Loucy (cell line): ENCODE measurements at regions not wholly inside any gene's neighbourhood (a gene's known extent, or its start where the extent isn't known, plus 50 kb on each side); places are given as distances from the start of the nearest gene placed in this dataset.

Source experiments
- EZH2phosphoT487 ChIP-seq: fragments of 200-600 bp; IDR thresholded peaks from 2 replicates; pipeline ENCODE4 v1.6.1; 2018; ENCODE audit warnings: antibody characterized with exemption, mild to moderate bottlenecking, moderate library complexity, borderline replicate concordance
- TF ChIP-seq, protein P1 (sequence below): fragments of 200-600 bp; sonication (generic); conservative IDR thresholded peaks from 2 replicates; pipeline ENCODE4 v1.5.1; 2014; ENCODE audit warnings: mild to moderate bottlenecking, antibody characterized with exemption, low read length

DNA sequence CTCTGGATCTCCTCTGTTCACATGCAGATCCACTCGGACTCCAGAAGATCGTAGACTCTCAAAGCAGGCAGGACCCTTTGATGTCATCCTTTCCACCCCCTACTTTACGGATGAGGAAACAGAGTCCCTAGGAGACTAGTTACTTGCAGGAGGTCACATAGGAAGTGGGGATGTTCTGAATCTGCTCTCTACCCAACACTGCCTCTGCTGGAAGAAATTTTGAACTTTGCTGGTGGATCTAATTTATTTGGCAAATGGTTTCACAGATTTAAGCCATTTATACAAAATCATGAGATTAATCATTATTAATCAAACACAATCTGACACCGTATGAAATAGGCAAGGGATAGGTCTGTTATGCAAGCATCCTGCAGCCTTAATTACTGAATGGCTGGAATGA, 55.0 kb upstream of the USP47 start:
- TF ChIP-seq EZH2phosphoT487 = no peak
- TF ChIP-seq, protein P1, sequence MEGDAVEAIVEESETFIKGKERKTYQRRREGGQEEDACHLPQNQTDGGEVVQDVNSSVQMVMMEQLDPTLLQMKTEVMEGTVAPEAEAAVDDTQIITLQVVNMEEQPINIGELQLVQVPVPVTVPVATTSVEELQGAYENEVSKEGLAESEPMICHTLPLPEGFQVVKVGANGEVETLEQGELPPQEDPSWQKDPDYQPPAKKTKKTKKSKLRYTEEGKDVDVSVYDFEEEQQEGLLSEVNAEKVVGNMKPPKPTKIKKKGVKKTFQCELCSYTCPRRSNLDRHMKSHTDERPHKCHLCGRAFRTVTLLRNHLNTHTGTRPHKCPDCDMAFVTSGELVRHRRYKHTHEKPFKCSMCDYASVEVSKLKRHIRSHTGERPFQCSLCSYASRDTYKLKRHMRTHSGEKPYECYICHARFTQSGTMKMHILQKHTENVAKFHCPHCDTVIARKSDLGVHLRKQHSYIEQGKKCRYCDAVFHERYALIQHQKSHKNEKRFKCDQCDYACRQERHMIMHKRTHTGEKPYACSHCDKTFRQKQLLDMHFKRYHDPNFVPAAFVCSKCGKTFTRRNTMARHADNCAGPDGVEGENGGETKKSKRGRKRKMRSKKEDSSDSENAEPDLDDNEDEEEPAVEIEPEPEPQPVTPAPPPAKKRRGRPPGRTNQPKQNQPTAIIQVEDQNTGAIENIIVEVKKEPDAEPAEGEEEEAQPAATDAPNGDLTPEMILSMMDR = peak; percentile 58
